Activated T-cell treated with anti-CD3 and anti-CD28 coated beads, Interleukin-2, amount 50 U/mL, for 1 hour (primary cell): ENCODE measurements at regions not wholly inside any gene's neighbourhood (a gene's known extent, or its start where the extent isn't known, plus 50 kb on each side); places are given as distances from the start of the nearest gene placed in this dataset.
"Not testable (repeated sequence)": the region's sequence is repeated elsewhere in the genome, so short reads cannot be mapped to it uniquely, and the experiment has no call there.

Source experiments
- DNase-seq: peaks from one replicate; pipeline ENCODE4 v3.0.0-alpha.2; 2020

GRCh38 chr21:27921421-27921820 is 954.5 kb upstream of the ADAMTS5 start:
- DNase-seq, result not testable (repeated sequence)

- not testable (repeated sequence) for DNase-seq
Observed at GRCh38 chr21:27917966-27918365, 951.1 kb upstream of the ADAMTS5 start.

- DNase-seq, result not testable (repeated sequence)
Observed at GRCh38 chr21:27916326-27916725, 949.4 kb upstream of the ADAMTS5 start.

- not testable (repeated sequence) for DNase-seq
Observed at GRCh38 chr21:27912133-27912532, 945.2 kb upstream of the ADAMTS5 start.

GRCh38 chr21:27909487-27909886 is 942.6 kb upstream of the ADAMTS5 start:
- DNase-seq, result not testable (repeated sequence)

GRCh38 chr21:27908816-27909215 is 941.9 kb upstream of the ADAMTS5 start:
- DNase-seq, result not testable (repeated sequence)

- DNase-seq, result not testable (repeated sequence)
Observed at GRCh38 chr21:27902904-27903303, 936.0 kb upstream of the ADAMTS5 start.

GRCh38 chr21:27893619-27894018 is 926.7 kb upstream of the ADAMTS5 start:
- DNase-seq, result not testable (repeated sequence)

- DNase-seq, result not testable (repeated sequence)
Observed at GRCh38 chr21:27891495-27891894, 924.6 kb upstream of the ADAMTS5 start.

- DNase-seq, result not testable (repeated sequence)
Observed at GRCh38 chr21:27887808-27888455, 921.0 kb upstream of the ADAMTS5 start.

- DNase-seq, result no peak
Observed at GRCh38 chr21:27885296-27885711, 918.4 kb upstream of the ADAMTS5 start.

GRCh38 chr21:27881331-27881730 is 914.4 kb upstream of the ADAMTS5 start:
- DNase-seq, result not testable (repeated sequence)

GRCh38 chr21:27872411-27872810 is 905.5 kb upstream of the ADAMTS5 start:
- DNase-seq, result not testable (repeated sequence)

GRCh38 chr21:27870755-27871154 is 903.9 kb upstream of the ADAMTS5 start:
- DNase-seq, result not testable (repeated sequence)

GRCh38 chr21:27860314-27860955 is 893.5 kb upstream of the ADAMTS5 start:
- not testable (repeated sequence) for DNase-seq

- not testable (repeated sequence) for DNase-seq
Observed at GRCh38 chr21:27858053-27858825, 891.4 kb upstream of the ADAMTS5 start.

GRCh38 chr21:27856988-27857387 is 890.1 kb upstream of the ADAMTS5 start:
- not testable (repeated sequence) for DNase-seq

- no peak for DNase-seq
Observed at GRCh38 chr21:27841084-27841672, 874.3 kb upstream of the ADAMTS5 start.

- no peak for DNase-seq
Observed at GRCh38 chr21:27840262-27840661, 873.4 kb upstream of the ADAMTS5 start.

- DNase-seq, result no peak
Observed at GRCh38 chr21:27839512-27840115, 872.7 kb upstream of the ADAMTS5 start.

- no peak for DNase-seq
Observed at GRCh38 chr21:27838573-27838972, 871.7 kb upstream of the ADAMTS5 start.

- DNase-seq, result no peak
Observed at GRCh38 chr21:27837936-27838335, 871.0 kb upstream of the ADAMTS5 start.

- DNase-seq, result no peak
Observed at GRCh38 chr21:27833298-27833697, 866.4 kb upstream of the ADAMTS5 start.
